HCT116 (cell line): ENCODE measurements at regions not wholly inside any gene's neighbourhood (a gene's known extent, or its start where the extent isn't known, plus 50 kb on each side); places are given as distances from the start of the nearest gene placed in this dataset.

Source experiments
- ATAC-seq: fragments of 200-7000 bp; cut with Tn5 transposase; 2 replicates; pipeline ENCODE4 v1.9.1; 2020; ENCODE audit warnings: mild to moderate bottlenecking, moderate library complexity
- BruUV-seq: library from RNA; stranded (reverse); fragments of 400-500 nt; replicated peaks from 2 replicates; lab custom pipeline; 2021; lab: Mats Ljungman, UMichigan
- CTCF ChIA-PET: fragments of 300-600 bp; sonication (Branson Sonifier 250); formaldehyde crosslinking; loops from one replicate; lab custom pipeline; 2021; ENCODE audit warnings: antibody characterized with exemption; lab: Charles Lee
- POLR2A ChIA-PET: fragments of 300-600, 350-600 bp; sonication (Branson Sonifier 250); formaldehyde crosslinking; loops from one replicate; lab custom pipeline; 2021; ENCODE audit warnings: antibody characterized with exemption; lab: Charles Lee
- RAD21 ChIA-PET, 2 experiments: fragments of 300-600 bp; sonication (Branson Sonifier 250); formaldehyde crosslinking; loops; one replicate each; lab custom pipeline; 2023; ENCODE audit warnings: low total read pairs in 2 of 2; ENCODE audit not compliant: uncharacterized antibody in 2 of 2, unreplicated experiment in 2 of 2, low non-redundant PET in 1 of 2; lab: Charles Lee
- DNase-seq: peaks from one replicate; pipeline ENCODE4 v3.0.0-alpha.2; 2010; ENCODE audit warnings: low read depth, low spot score
- H2AFZ ChIP-seq: fragments of 200-600 bp; shearing (Covaris generic), sonication (generic); 2 replicates; pipeline ENCODE4 v1.6.1; 2017; ENCODE audit warnings: low read depth, mixed run types, mixed read lengths, antibody characterized with exemption, low read length; ENCODE audit not compliant: poor library complexity, severe bottlenecking
- H3K27ac ChIP-seq: 2 replicates; pipeline ENCODE4 v1.5.1; 2012; ENCODE audit warnings: low read depth, low read length
- H3K27me3 ChIP-seq: fragments of 200-600 bp; sonication (generic); 2 replicates; pipeline ENCODE4 v1.6.1; 2016; ENCODE audit warnings: mixed run types, low read length, mixed read lengths; ENCODE audit not compliant: insufficient read depth
- H3K36me3 ChIP-seq, 2 experiments: fragments of 200-500 bp in 1 of 2; fragments of 200-600 bp in 1 of 2; sonication (Bioruptor generic) in 1 of 2; sonication (generic) in 1 of 2; 2 replicates each; pipeline versions ENCODE4 v1.5.1 to v1.6.1; 2014 to 2016; ENCODE audit warnings: low read length in 2 of 2, inconsistent platforms in 1 of 2, mixed read lengths in 1 of 2, mixed run types in 1 of 2; ENCODE audit not compliant: insufficient read depth in 2 of 2, control insufficient read depth in 1 of 2
- H3K4me1 ChIP-seq, 2 experiments: fragments of 200-600 bp in 1 of 2; sonication (generic) in 1 of 2; 2 replicates each; pipeline versions ENCODE4 v1.5.1 to v1.6.1; 2012 to 2017; ENCODE audit warnings: low read length in 2 of 2, inconsistent platforms in 1 of 2, mild to moderate bottlenecking in 1 of 2, mixed read lengths in 1 of 2, mixed run types in 1 of 2, moderate library complexity in 1 of 2; ENCODE audit not compliant: insufficient read depth in 2 of 2, control insufficient read depth in 1 of 2
- H3K4me2 ChIP-seq: fragments of 200-600 bp; sonication (generic); 2 replicates; pipeline ENCODE4 v1.6.1; 2017; ENCODE audit warnings: mixed run types, low read length, mixed read lengths
- H3K4me3 ChIP-seq, 2 experiments: fragments of 200-600 bp in 1 of 2; sonication (generic) in 1 of 2; replicated peaks in 1 of 2; 2 replicates each; pipeline ENCODE4 v1.5.1; 2011 to 2016; ENCODE audit warnings: low read length in 2 of 2, control low read depth in 1 of 2, low read depth in 1 of 2, mild to moderate bottlenecking in 1 of 2, mixed read lengths in 1 of 2, mixed run types in 1 of 2
- H3K79me2 ChIP-seq: fragments of 200-600 bp; sonication (generic); 2 replicates; pipeline ENCODE4 v1.6.1; 2017; ENCODE audit warnings: mild to moderate bottlenecking, mixed run types, low read length, moderate library complexity, mixed read lengths; ENCODE audit not compliant: insufficient read depth
- H3K9ac ChIP-seq: fragments of 200-600 bp; sonication (generic); 2 replicates; pipeline ENCODE4 v1.6.1; 2016; ENCODE audit warnings: low read length, mixed read lengths
- H3K9me2 ChIP-seq: fragments of 200-600 bp; sonication (generic), shearing (Covaris generic); 2 replicates; pipeline ENCODE4 v1.6.1; 2017; ENCODE audit warnings: mixed run types, mild to moderate bottlenecking, moderate library complexity; ENCODE audit not compliant: insufficient read depth
- H3K9me3 ChIP-seq, 2 experiments: fragments of 200-500 bp in 1 of 2; fragments of 200-600 bp in 1 of 2; sonication (Bioruptor generic) in 1 of 2; sonication (generic) in 1 of 2; 2 replicates each; pipeline ENCODE4 v1.6.1; 2014 to 2017; ENCODE audit warnings: low read length in 2 of 2, mixed read lengths in 2 of 2, inconsistent platforms in 1 of 2, low read depth in 1 of 2, mild to moderate bottlenecking in 1 of 2, mixed run types in 1 of 2, moderate library complexity in 1 of 2; ENCODE audit not compliant: control insufficient read depth in 1 of 2, insufficient read depth in 1 of 2
- H4K20me1 ChIP-seq: fragments of 200-600 bp; sonication (generic), shearing (Covaris generic); 2 replicates; pipeline ENCODE4 v1.6.1; 2017; ENCODE audit warnings: mixed run types, mild to moderate bottlenecking, moderate library complexity; ENCODE audit not compliant: insufficient read depth
- CBX3 ChIP-seq: IDR thresholded peaks from 2 replicates; pipeline ENCODE4 v1.6.1; 2012; ENCODE audit warnings: low read depth
- CTCF ChIP-seq, 3 experiments: fragments of 200-600 bp in 1 of 3; sonication (generic) in 1 of 3; IDR thresholded peaks in 2 of 3; conservative IDR thresholded peaks in 1 of 3; 2 replicates each; pipeline ENCODE4 v1.5.1; 2012 to 2017; ENCODE audit warnings: low read depth in 2 of 3, low read length in 2 of 3, antibody characterized with exemption in 1 of 3, borderline replicate concordance in 1 of 3, control low read depth in 1 of 3, mild to moderate bottlenecking in 1 of 3, mixed read lengths in 1 of 3, mixed run types in 1 of 3, moderate library complexity in 1 of 3; ENCODE audit not compliant: insufficient read depth in 1 of 3
- EGR1 ChIP-seq: IDR thresholded peaks from 2 replicates; pipeline ENCODE4 v1.6.1; 2012; ENCODE audit warnings: low read depth
- EZH2 ChIP-seq: fragments of 200-600 bp; sonication (generic); IDR thresholded peaks from 2 replicates; pipeline ENCODE4 v1.6.1; 2017; ENCODE audit warnings: antibody characterized with exemption, mixed run types
- EZH2phosphoT487 ChIP-seq: fragments of 200-600 bp; IDR thresholded peaks from 2 replicates; pipeline ENCODE4 v1.6.1; 2018; ENCODE audit warnings: antibody characterized with exemption, borderline replicate concordance
- FOSL1 ChIP-seq: IDR thresholded peaks from 2 replicates; pipeline ENCODE4 v1.6.1; 2012; ENCODE audit warnings: low read depth
- JUND ChIP-seq: IDR thresholded peaks from 2 replicates; pipeline ENCODE4 v1.6.1; 2012
- SRF ChIP-seq: IDR thresholded peaks from 2 replicates; pipeline ENCODE4 v1.6.1; 2012; ENCODE audit warnings: low read depth
- TCF7L2 ChIP-seq: IDR thresholded peaks from 2 replicates; pipeline ENCODE4 v1.7.0; 2011; ENCODE audit warnings: borderline replicate concordance, inconsistent platforms; ENCODE audit not compliant: insufficient read depth, insufficient read length; ENCODE audit errors: extremely low read depth
- YY1 ChIP-seq: IDR thresholded peaks from 2 replicates; pipeline ENCODE4 v1.6.1; 2011; ENCODE audit warnings: low read length, low read depth, moderate library complexity, mild to moderate bottlenecking; ENCODE audit not compliant: insufficient replicate concordance; ENCODE audit errors: extremely low read depth
- intact Hi-C: fragments of 100-400 bp; cut with micrococcal nuclease; formaldehyde crosslinking; loops from 2 replicates; pipeline ENCODE4 v1.10.0; 2022
- TF ChIP-seq, protein P1 (sequence below): IDR thresholded peaks from 2 replicates; pipeline ENCODE4 v1.6.1; 2012
- TF ChIP-seq, protein P2 (sequence below): IDR thresholded peaks from 2 replicates; pipeline ENCODE4 v1.6.1; 2012; ENCODE audit warnings: low read depth

- RAD21 ChIA-PET, result no interaction called here
- DNase-seq (no peak), ATAC-seq (no peak)
- BruUV-seq, result no TSS peak
- no peak overlapping the region for H3K27ac ChIP-seq
- no peaks in the 10 kb centered on the region for H3K4me1 ChIP-seq
- POLR2A ChIA-PET, result no interaction called here
- no peak overlapping the region for H3K4me2 ChIP-seq
- H3K9ac ChIP-seq, result no peak overlapping the region
- no peaks in the 10 kb centered on the region for H3K27me3 ChIP-seq
- H4K20me1 ChIP-seq, result no peaks in the 10 kb centered on the region
- peaks cover 0 to 8% of the 10 kb centered on the region in 2 experiments; a peak in 2 of 4 replicates for H3K9me3 ChIP-seq
- no peak overlapping the region for H2AFZ ChIP-seq
- no peaks in the 10 kb centered on the region for H3K36me3 ChIP-seq
- no peak for TF ChIP-seq CTCF (IDR thresholded peaks at IDR 0.05 in 2 of 3, conservative IDR thresholded peaks at IDR 0.05 in 1 of 3; ENCODE audit: borderline replicate concordance in 1 of 3, insufficient read depth in 1 of 3, low read depth in 2 of 3, low read length in 2 of 3)
- no peak for TF ChIP-seq EGR1
- no peak for TF ChIP-seq YY1
- TF ChIP-seq SRF, result no peak
- TF ChIP-seq CBX3, result no peak
- TF ChIP-seq, protein P1, sequence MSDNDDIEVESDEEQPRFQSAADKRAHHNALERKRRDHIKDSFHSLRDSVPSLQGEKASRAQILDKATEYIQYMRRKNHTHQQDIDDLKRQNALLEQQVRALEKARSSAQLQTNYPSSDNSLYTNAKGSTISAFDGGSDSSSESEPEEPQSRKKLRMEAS, result no peak
- TF ChIP-seq EZH2phosphoT487, result no peak
- TF ChIP-seq EZH2, result no peak
- TF ChIP-seq, protein P2, sequence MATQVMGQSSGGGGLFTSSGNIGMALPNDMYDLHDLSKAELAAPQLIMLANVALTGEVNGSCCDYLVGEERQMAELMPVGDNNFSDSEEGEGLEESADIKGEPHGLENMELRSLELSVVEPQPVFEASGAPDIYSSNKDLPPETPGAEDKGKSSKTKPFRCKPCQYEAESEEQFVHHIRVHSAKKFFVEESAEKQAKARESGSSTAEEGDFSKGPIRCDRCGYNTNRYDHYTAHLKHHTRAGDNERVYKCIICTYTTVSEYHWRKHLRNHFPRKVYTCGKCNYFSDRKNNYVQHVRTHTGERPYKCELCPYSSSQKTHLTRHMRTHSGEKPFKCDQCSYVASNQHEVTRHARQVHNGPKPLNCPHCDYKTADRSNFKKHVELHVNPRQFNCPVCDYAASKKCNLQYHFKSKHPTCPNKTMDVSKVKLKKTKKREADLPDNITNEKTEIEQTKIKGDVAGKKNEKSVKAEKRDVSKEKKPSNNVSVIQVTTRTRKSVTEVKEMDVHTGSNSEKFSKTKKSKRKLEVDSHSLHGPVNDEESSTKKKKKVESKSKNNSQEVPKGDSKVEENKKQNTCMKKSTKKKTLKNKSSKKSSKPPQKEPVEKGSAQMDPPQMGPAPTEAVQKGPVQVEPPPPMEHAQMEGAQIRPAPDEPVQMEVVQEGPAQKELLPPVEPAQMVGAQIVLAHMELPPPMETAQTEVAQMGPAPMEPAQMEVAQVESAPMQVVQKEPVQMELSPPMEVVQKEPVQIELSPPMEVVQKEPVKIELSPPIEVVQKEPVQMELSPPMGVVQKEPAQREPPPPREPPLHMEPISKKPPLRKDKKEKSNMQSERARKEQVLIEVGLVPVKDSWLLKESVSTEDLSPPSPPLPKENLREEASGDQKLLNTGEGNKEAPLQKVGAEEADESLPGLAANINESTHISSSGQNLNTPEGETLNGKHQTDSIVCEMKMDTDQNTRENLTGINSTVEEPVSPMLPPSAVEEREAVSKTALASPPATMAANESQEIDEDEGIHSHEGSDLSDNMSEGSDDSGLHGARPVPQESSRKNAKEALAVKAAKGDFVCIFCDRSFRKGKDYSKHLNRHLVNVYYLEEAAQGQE, result no peak
- TF ChIP-seq TCF7L2, result no peak
- no peak for TF ChIP-seq FOSL1
- no peak for TF ChIP-seq JUND
- CTCF ChIA-PET, result no interaction called here
- no peak overlapping the region for H3K4me3 ChIP-seq
- no peaks in the 10 kb centered on the region for H3K9me2 ChIP-seq
- H3K79me2 ChIP-seq, result no peaks in the 10 kb centered on the region
- intact Hi-C loops, result no loop called here
Observed at GRCh38 chr5:18699681-18700080, 1065.4 kb downstream of the TAF11L14 start.
